ENCODE measurements at regions not wholly inside any gene's neighbourhood (a gene's known extent, or its start where the extent isn't known, plus 50 kb on each side); places are given as distances from the start of the nearest gene placed in this dataset.

DNA sequence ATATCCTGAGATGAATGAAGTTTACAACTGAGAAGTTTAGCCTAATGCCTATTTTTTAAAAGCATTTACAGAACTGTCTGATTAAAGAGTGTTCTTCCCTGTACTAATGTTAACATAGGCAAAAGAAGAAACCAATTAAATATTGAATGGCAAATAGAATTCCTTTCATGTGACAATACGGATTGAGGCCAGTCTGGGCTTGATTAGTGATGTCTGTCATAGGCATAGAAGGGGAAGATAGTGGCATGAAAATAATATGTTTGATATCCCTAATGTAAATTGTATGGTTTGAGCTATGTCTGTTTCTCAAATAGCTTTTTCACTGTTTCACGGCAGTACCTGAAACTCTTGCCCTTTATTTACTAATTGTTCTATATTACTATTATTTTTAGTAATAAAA is 443.1 kb upstream of the CLINT1 start:
- TF ChIP-seq POLR2AphosphoS5 (IDR thresholded peaks at IDR 0.05) (no peak), POLR2A (IDR thresholded peaks at IDR 0.05) (no peak), EP300 (IDR thresholded peaks at IDR 0.05) (no peak)
- TF ChIP-seq, protein P1, sequence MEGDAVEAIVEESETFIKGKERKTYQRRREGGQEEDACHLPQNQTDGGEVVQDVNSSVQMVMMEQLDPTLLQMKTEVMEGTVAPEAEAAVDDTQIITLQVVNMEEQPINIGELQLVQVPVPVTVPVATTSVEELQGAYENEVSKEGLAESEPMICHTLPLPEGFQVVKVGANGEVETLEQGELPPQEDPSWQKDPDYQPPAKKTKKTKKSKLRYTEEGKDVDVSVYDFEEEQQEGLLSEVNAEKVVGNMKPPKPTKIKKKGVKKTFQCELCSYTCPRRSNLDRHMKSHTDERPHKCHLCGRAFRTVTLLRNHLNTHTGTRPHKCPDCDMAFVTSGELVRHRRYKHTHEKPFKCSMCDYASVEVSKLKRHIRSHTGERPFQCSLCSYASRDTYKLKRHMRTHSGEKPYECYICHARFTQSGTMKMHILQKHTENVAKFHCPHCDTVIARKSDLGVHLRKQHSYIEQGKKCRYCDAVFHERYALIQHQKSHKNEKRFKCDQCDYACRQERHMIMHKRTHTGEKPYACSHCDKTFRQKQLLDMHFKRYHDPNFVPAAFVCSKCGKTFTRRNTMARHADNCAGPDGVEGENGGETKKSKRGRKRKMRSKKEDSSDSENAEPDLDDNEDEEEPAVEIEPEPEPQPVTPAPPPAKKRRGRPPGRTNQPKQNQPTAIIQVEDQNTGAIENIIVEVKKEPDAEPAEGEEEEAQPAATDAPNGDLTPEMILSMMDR (IDR thresholded peaks at IDR 0.05) = no peak
